Adrenal gland (tissue), 9 donors: ENCODE measurements at regions not wholly inside any gene's neighbourhood (a gene's known extent, or its start where the extent isn't known, plus 50 kb on each side); places are given as distances from the start of the nearest gene placed in this dataset.
"Not testable (repeated sequence)": the region's sequence is repeated elsewhere in the genome, so short reads cannot be mapped to it uniquely, and the experiment has no call there.

Experiments used
- DNase-seq, 7 donors: peaks; one replicate each; pipeline ENCODE4 v3.0.0-alpha.2; 2019 to 2020
- H3K27ac ChIP-seq, 5 donors: fragments of 200-600 bp; sonication (generic) in 4 of 5; 1 replicate in 3 of 5; 2 replicates in 2 of 5; pipeline versions ENCODE4 v1.5.1 to v1.8.0; 2016 to 2020; ENCODE audit warnings: mild to moderate bottlenecking in 1 of 5
- H3K27me3 ChIP-seq: fragments of 200-600 bp; 2 replicates; pipeline ENCODE4 v1.8.0; 2021
- H3K36me3 ChIP-seq, 2 donors: fragments of 200-600 bp; replicated peaks in 1 of 2; 1 replicate in 1 of 2; 2 replicates in 1 of 2; pipeline versions ENCODE4 v1.5.1 to v1.8.0; 2018 to 2022
- H3K4me1 ChIP-seq, 2 donors: fragments of 200-600 bp; replicated peaks in 1 of 2; 1 replicate in 1 of 2; 2 replicates in 1 of 2; pipeline versions ENCODE4 v1.5.1 to v1.8.0; 2018 to 2021
- H3K4me3 ChIP-seq, 4 donors: fragments of 200-600 bp; sonication (generic) in 3 of 4; one replicate each; pipeline ENCODE4 v1.5.1; 2016 to 2018
- H3K9me3 ChIP-seq, 3 donors: fragments of 200-600 bp; sonication (generic) in 1 of 3; replicated peaks in 1 of 3; 1 replicate in 2 of 3; 2 replicates in 1 of 3; pipeline versions ENCODE4 v1.5.1 to v1.8.0; 2016 to 2021
- POLR2A ChIP-seq, 2 donors: fragments of 450-650 bp; IDR thresholded peaks; one replicate each; pipeline ENCODE4 v1.6.1; 2017; ENCODE audit warnings: antibody characterized with exemption in 2 of 2, mild to moderate bottlenecking in 2 of 2, moderate library complexity in 1 of 2
- WGBS, 4 donors: extraction: QIAGEN DNeasy Blood & Tissue Kit in 2 of 4; methylation state at CpG; one replicate each; pipeline versions ENCODE4 v1.1.5 to v1.1.7; 2013 to 2017; 5-methylcytosine and 5-hydroxymethylcytosine counted together
- intact Hi-C, 2 donors: fragments of 100-400 bp; cut with DNase I; formaldehyde crosslinking; loops; one replicate each; pipeline versions ENCODE4 v1.14.1 to v1.15.0; 2022 to 2023
- TF ChIP-seq, protein P1 (sequence below), 6 experiments: fragments of 450-650 bp in 4 of 6; fragments of 200-600 bp in 2 of 6; sonication (generic) in 1 of 6; IDR thresholded peaks; 1 replicate in 5 of 6; 2 replicates in 1 of 6; pipeline versions ENCODE4 v1.5.1 to v1.8.0; 2016 to 2021; ENCODE audit warnings: antibody characterized with exemption in 6 of 6, mild to moderate bottlenecking in 2 of 6, moderate library complexity in 1 of 6
- donor health status: healthy with polysubstance abuse.
- donor health status: Bipolar disorder and iron deficiency.
- donor health status: DM: yes; HTN: yes; CAD: no.
- donor health status: DM: no; HTN: no; CAD: no.
- donor health status: DM: no; HTN: no; CAD: no.

DNA sequence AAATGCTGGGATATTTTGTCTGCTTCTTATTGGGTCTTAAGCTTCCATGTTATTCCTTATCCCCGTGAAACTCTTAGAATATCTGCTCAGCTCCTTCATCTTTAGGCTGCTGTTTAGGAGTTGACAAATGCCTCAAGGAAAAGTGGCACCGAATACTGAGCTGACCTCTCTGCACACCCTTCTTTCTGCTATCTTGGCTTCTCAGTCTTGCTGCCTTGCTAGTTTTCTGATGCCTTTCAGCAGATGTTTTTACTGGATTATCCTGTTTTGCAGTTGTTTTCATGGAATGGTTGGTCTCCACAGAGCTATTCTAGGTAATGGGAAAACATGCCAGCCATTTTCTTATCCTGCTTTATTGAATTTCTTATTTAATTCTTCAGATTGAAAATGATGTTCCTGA lies 86.3 kb downstream of the GYPE start:
- intact Hi-C loops: no loop called here
- DNase-seq: no peak
- Histone ChIP-seq H3K27me3 (no peaks in the 10 kb centered on the region), H3K4me3 (no peak overlapping the region), H3K36me3 (no peaks in the 10 kb centered on the region), H3K9me3 (no peaks in the 10 kb centered on the region), H3K27ac (no peak overlapping the region), H3K4me1 (no peaks in the 10 kb centered on the region)
- TF ChIP-seq POLR2A (IDR thresholded peaks at IDR 0.05): no peak
- TF ChIP-seq, protein P1, sequence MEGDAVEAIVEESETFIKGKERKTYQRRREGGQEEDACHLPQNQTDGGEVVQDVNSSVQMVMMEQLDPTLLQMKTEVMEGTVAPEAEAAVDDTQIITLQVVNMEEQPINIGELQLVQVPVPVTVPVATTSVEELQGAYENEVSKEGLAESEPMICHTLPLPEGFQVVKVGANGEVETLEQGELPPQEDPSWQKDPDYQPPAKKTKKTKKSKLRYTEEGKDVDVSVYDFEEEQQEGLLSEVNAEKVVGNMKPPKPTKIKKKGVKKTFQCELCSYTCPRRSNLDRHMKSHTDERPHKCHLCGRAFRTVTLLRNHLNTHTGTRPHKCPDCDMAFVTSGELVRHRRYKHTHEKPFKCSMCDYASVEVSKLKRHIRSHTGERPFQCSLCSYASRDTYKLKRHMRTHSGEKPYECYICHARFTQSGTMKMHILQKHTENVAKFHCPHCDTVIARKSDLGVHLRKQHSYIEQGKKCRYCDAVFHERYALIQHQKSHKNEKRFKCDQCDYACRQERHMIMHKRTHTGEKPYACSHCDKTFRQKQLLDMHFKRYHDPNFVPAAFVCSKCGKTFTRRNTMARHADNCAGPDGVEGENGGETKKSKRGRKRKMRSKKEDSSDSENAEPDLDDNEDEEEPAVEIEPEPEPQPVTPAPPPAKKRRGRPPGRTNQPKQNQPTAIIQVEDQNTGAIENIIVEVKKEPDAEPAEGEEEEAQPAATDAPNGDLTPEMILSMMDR (IDR thresholded peaks at IDR 0.05): no peak
- 87 to 96% (median 90%) methylated on average over 2 of the region's 2 CpGs for WGBS, 4 donors

DNA sequence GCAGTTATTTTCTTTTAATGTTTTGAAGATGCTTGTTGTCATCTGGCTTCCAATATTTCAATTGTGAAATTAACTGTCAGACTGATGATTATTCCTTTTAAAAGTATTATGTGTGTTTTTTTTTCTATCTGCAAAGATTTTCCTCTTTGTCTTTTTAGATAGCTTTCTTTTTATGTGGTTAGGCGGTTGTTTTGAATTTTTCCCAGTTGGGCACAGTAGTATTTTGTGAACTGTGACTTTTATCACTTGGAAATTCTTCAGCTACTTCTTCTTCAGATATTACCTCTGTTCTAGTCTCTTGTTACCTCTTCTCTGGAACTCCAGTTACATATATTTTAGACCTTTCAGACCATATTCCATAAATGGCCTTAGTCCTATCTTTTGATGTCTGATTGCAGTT lies 87.5 kb downstream of the GYPE start:
- H3K36me3 ChIP-seq, intact Hi-C loops, H3K9me3 ChIP-seq, H3K27ac ChIP-seq, H3K4me3 ChIP-seq, H3K4me1 ChIP-seq, DNase-seq, H3K27me3 ChIP-seq: not testable (repeated sequence)
- 79 to 97% (median 89%) methylated on average over 1 of the region's 1 CpG for WGBS, 4 donors

DNA sequence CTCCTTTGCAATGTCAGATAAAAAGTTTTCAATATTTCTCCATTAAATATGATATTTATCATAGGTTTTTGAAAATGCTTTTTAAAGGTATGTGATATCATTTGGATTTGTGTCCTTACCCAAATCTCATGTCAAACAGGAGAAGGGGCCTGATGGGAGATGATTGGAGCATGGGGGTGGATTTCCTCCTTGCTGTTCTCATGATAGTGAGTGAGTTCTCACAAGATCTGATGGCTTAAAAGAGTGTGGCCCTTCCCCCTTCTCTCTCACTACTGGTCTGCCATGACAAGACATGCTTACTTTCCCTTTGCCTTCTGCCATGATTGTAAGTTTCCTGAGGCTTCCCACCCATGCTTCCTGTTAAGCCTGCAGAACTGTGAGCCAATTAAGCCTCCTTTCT lies 90.0 kb downstream of the GYPE start:
- H3K36me3 ChIP-seq, H3K4me1 ChIP-seq, H3K27me3 ChIP-seq, intact Hi-C loops, H3K27ac ChIP-seq, H3K9me3 ChIP-seq, H3K4me3 ChIP-seq, DNase-seq: not testable (repeated sequence)

DNA sequence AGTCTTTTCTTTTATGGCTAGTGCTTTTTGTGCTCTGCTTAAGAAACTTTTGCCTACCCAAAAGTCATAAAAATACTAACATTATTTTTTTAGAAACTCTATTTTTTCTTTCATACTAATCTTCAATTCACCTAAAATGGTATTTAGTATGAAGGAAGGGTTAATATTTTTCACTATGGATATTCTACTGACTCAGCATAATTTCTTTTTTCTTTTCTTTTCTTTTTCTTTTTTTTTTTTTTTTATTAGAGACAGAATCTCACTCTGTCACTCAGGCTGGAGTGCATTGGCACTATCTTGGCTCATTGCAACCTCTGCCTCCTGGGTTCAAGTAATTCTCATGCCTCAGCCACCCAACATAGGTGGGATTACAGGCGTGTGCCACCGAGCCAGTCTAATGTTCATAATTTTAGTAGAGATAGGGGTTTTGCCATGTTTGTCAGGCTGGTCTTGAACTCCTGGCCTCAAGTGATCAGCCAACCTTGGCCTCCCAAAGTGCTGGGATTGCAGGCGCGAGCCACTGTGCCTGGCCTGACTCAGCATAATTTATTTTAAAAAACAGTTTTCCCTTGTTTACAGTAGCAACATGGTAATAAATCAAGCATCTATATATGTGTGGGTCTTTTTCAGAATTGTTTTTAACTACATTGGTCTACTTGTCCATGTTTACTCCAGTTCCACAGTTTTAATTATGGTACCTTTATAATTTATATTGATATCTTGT lies 91.8 kb downstream of the GYPE start:
- intact Hi-C loops, H3K36me3 ChIP-seq, H3K9me3 ChIP-seq, H3K4me1 ChIP-seq, H3K27ac ChIP-seq, H3K4me3 ChIP-seq, DNase-seq, H3K27me3 ChIP-seq: not testable (repeated sequence)
- 76 to 94% (median 86%) methylated on average over 4 of the region's 4 CpGs for WGBS, 4 donors

DNA sequence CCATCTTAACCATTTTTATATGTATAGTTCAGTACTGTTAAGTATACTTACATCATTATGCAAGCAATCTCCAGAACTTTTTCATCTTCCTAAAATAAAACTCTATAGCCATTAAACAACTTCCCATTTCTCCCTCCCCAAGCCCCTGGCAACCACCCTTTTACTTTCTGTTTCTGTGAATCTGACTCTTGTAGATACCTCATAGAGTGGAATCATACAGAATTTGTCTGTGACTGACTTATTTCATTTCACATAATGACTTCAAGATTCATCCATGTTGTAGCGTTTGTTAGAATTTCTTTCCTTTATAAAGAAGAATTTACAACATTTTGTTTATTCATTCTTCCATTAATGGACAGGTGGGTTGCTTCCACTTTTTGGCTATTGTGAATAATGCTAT lies 91.2 kb upstream of the FREM3 start:
- DNase-seq, H3K27me3 ChIP-seq, intact Hi-C loops, H3K4me3 ChIP-seq, H3K36me3 ChIP-seq, H3K4me1 ChIP-seq, H3K27ac ChIP-seq, H3K9me3 ChIP-seq: not testable (repeated sequence)
- WGBS, 4 donors: 84 to 100% (median 87%) methylated on average over 1 of the region's 1 CpG

DNA sequence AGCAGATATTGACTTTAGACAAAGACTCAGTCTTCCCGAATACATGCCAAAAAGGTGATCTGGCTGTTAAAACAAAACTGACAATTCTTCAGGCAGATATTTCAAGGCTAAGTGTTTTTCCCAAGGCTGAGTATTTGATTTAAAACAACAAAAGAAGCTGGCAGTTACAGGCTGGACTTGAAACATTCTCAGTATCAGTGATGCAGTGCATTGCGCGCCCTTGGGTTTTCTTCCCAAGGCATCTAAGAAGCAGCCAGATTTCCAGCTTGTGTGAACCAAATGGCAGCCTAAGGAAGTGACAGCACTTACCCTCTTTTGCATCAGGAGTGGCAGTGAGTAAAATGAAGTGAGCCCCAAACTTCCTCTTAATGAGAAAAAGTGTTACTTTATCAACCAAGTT lies 90.0 kb upstream of the FREM3 start:
- H3K27ac ChIP-seq, intact Hi-C loops, H3K4me1 ChIP-seq, H3K36me3 ChIP-seq, H3K4me3 ChIP-seq, H3K27me3 ChIP-seq, H3K9me3 ChIP-seq: not testable (repeated sequence)
- DNase-seq: peak in 1 of 7 donors; percentile 6
- 50 to 60% (median 55%) methylated on average over 3 of the region's 3 CpGs for WGBS, 4 donors

DNA sequence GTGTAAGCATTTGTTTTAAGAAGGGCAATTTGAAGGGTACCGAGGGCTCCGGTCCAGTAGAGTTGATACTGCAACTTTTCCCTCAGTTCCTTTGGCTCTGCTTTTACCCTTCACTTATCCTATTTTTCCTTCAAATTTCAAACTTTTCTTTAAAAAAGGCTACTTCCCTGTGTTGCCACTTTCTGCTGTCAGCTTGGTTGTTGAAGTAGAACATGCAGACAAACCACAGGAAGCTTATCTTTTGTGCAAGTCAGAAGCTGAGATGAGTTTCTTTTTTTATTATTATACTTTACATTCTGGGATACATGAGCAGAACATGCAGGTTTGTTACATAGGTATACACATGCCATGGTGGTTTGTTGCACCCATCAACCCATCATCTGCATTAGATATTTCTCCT lies 89.1 kb upstream of the FREM3 start:
- H3K27me3 ChIP-seq, H3K4me1 ChIP-seq, H3K9me3 ChIP-seq, H3K4me3 ChIP-seq, H3K36me3 ChIP-seq, DNase-seq, intact Hi-C loops, H3K27ac ChIP-seq: not testable (repeated sequence)
- 78 to 95% (median 87%) methylated on average over 2 of the region's 2 CpGs for WGBS, 4 donors
